ENCODE measurements at regions not wholly inside any gene's neighbourhood (a gene's known extent, or its start where the extent isn't known, plus 50 kb on each side); places are given as distances from the start of the nearest gene placed in this dataset.

DNA sequence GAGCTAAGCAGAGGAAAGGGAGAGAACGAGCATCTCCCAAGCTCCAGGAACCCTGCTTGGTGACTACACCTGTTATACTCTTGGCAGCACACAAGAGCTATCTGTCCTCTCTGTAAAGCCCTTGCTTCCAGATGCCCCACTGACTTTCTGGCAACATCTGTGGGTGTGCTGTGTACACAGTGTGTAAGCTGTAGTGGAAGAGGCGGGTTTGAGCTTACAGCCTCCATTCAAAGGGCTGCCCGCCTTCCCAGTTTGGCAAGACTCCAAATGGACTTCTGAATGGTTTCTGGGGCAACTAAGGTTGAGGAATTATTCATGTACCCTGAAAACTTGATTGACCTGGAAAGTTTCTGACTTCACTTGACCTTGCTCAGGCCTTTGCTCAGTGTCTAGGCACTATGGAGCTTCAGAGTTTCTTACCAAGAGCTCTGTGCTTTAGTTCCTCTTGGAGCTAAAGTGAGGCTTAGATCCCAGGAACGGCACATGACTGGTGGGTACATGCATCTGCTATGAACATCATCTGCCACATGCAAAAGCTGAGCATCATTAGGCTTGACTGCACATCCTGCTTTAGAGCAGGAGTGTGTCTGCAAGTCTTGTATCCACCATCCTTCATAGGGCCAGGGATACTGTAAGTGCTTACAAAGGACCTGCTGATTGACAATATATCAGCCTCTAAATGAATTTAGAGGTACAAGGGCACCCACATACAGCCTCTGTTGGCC lies 290.9 kb upstream of the SIX2 start:
- DNase-seq, result peak; percentile 99

DNA sequence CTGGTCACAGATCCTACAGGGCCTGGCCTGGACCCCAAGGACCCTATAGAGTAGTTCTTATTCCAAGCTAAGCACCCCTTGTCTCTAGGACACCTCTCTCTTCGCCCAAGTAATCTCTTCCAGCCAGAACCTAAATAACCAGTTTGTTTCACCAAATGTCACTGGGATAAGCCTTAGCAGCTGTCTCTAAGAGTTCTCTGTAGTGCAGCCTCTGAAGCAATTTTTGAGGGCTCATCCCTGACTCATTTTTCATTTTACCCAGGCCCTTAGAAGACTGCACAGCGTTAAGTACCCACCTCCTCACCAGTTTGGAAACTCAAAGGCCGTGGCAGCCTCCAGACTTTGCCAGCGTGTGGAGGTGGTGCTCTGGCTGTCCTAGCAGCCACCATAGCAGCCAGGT lies 290.1 kb upstream of the SIX2 start:
- DNase-seq, result peak; percentile 24

DNA sequence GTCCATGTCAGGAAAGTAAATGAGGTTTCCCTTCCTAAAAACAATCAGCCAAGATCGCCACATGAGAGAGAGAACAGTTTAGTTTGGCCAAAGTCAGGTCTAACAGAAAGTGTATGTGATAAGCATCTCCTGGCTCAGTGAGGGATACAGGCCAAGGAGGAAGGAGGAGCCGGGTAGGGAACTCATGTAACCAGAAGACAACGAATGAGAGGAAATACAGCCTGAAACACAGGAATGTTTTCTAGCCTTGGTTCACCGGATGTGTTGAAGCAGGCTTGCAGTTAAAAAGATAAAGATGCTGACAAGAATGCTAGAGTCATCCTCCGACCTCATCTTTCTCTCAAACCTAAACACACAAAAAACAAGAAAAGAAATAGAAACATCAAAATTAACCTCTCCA lies 283.9 kb upstream of the SIX2 start:
- DNase-seq, result no peak

DNA sequence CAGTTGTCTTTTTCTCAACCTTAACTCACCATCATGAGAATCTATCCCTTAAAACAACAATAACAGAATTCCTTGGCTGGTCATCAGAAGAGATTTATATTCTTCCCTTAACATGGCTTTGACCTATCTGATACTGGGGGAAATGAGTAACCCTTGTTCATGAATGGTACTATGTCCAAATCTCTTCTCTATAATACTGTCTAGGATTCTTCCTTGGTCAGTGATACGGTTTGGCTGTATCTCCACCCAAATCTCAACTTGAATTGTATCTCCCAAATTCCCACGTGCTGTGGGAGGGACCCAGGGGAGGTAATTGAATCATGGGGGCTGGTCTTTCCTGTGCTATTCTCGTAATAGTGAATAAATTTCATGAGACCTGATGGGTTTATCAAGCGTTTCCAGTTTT lies 282.0 kb upstream of the SIX2 start:
- DNase-seq, result no peak

DNA sequence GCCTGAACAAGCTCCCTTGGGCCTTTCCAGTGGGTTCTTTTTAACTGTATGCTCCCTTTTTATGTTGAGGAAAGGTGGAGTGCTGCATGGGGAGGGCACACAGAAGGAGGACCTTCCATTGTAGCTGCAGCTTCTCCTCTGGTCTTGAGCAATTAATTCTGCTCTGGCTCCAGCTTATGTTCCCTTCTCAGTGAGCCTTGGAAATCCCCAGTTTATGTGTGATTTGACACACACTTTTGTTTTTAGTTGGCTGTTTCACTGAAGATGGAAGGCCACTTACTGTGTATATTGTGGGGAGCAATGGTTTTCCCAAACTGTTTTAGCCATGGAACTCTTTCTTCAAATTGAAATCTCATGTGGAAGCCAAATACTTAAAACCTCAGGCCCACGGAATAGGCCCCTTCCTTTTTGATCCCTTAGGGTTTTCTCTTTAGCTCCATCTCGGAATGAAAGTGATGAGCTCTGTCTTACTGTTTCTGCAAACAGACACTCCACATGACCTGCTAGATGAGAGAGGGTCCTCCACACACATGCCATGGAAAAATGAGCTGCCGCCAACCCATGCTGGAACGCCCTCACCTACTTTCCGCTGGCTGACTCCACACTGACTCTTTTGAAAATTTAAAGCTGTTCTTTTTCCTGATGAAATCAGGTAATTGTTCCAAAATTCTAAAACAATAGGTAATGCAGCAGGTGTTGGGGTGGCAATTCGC lies 280.9 kb upstream of the SIX2 start:
- no peak for DNase-seq

DNA sequence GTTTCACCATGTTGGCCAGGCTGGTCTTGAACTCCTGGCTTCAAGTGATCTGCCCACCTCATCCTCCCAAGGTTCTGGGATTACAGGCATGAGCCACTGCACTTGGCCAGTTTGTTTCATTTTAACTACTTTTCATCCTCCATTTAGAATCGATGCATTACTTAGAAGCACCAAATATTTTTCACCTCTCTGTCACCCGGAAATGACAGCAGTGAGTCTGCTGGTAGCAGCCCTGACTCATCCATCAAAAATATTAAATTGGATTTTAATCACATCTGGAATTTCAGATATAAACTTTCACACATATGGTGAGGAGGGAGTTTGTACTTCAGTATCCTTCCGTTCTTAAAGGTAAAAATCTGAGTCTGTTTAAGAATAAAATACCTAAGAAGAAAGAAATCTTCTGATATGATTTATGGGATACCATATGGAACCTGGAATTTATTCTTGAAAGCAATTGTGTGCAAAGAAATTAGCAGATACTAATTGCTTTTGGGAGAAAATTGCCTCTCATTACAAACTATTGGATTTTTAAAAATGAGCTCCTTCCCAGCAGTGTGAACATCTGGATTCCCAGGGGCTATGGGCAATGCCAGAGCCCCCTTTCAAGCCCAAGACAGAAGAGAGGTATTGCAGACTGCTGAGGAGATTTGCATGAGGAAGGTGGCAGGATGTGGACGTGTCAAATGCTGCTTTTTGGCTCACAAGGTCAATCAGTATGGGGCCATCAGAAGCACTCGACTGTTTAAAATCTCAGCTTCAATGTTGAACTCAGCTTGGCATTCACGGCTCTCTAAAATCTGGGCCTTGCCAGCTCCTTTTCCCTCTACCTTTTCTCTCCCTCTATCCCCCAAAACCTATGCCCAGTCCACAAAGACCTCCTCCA lies 279.5 kb upstream of the SIX2 start:
- no peak for DNase-seq

DNA sequence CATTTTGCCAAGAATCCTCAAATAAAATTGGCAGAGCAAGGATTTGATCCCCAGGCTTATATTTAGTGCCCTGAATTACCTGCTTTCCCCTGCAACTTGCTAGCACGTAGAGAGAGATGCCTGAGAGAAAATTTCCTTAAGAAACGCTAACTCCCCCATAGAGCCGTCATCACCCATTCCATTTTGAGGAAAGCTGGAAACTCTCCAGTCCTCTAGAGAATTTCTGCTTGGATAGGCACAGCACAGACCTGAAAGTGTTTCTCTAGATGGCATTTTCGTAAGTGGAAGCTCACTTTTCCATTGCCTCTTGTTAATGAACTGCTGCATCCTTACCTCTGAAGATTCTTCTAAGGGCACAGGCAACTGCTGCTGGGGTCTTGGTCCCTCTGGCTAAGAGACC lies 277.8 kb upstream of the SIX2 start:
- no peak for DNase-seq

DNA sequence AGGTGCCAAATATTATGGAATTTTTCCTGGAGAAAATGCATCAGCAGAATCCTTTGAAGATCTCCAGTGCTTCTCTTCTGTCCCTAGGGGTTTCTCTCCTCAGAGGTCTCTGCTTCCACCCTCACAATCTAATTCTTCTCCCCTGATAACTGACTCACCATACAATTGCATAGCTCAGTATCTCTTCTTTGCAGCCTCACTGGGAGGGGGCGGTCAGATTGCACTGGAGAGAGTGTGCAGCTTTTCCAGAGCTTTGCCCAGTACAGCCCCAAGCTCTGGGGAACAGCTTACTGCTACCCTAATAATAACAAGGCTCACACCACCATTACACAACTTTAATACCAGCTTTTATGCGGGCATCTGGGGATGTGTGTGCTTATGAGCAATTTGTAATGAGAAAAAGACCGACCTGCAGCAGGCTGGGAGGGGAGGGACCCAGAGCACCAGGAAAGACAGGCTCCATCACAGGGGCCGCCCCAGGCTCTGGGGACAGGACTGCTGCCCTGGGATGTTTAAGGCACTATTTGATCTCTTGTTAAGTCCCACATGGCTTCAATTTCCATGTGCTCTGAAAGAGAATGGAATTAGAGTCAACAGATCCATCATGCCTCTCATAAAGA lies 276.6 kb upstream of the SIX2 start:
- DNase-seq, result no peak

DNA sequence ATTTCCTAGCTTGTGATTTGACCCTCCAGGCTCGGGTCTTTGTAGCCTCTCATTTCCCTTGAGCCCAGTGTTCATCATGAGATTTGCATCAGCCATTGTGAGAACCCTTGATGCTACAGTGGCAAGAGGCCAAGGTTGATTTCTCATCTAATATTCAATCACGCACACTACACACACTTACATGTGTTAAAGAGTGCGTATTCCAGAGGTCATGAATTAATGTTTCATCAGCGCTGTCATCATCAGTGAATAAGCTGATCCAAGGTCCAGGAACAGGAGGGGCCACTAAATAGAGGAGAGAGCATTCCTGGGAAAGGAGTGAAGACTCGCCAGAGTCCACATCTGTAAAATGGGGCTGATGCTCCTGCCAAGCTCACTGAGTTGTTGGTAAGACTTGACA lies 276.1 kb upstream of the SIX2 start:
- DNase-seq, result no peak

DNA sequence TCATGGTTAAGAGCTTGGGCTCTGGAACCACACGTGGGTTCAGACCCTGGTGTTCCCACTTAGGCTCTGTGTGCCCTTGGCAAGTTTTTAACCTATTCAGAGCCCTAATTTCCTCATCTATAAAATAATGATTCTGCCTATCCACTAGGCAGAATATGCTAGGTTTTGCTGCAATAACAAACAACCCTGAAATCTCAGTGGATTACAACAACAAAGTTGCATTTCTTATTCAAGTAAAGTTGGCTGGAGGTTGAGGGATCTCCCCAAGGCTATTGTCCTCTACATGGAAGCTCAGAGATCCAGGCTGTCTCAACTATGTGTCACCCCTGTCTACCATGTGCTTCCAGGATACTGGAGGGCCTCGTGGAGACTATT lies 275.4 kb upstream of the SIX2 start:
- DNase-seq, result no peak

DNA sequence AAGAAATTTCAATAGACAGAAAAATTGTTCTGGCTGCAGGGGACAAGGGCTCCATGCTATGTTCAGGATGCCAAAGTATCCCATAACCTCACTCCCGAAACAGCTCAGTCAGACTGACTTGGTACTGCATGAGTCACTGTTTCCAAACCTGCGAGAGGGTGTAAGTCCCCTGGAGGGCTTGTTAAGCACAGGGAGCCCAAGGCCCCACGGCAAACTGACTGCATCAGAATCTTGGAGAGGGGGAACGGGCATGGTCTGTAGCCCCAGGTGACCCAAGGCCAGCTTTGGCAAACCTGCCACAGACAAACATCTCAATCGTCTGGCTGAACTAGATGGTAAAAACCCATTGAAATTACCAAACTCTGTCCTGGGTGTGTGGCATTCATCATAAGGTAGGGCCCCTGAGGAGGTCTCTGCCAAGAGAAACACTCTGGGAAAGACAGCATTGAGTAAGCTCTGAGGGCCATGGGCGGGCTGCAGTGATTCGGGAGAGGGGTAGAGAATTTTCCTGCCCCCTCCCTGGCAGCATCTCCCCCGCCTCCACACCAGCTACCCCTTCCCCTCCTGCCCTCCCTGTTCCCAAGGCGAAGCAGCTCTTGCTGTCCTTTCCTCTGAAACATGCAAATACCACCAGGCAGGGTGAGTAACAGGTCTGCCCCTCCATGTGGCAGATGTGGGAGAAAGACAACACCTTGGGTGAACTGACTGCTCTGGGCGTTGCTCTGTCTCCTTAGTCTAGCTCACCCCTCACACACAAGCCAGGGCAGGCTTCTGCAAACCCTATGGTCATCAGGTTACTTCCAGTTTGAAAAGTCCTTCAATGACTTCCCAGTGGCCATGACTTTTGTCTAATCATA lies 274.7 kb upstream of the SIX2 start:
- DNase-seq, result no peak

DNA sequence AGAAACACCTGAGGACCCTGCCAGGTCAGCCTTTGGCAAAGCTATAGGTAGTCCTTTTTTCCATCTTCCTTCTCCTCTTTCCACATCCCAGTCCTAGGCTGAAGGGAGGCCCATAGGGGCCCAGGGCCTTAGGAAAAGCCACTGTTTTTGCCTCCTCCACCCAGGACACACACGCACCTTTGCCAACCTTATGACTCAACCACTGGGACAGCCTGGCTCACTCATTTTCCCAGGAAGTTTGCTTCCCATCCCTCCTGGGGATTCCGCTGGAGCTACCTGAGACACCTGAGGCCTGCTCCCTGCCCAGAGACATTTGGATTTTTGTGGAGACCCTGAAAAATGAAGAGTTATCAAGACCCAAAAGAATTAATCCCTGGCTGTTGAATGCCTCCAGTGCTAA lies 273.4 kb upstream of the SIX2 start:
- no peak for DNase-seq

DNA sequence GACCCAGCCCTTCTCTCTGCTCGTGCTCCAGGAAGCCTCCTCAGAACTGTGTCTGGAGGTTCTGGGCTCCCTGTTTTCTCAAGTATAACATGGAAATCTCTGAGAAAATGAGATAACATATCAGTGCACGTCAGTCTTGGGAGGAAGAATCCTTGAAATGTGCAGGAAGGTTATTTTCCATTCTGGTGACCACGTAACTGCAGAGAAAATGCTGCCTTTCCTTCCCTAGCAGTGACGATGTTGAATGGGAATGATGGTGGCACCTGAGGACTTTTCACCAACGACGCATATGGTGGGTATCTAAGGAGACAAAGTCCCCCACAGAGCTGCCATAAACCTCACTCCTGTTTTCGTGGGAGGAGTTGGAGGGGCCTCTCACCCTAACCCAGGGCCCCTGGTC lies 272.1 kb upstream of the SIX2 start:
- no peak for DNase-seq

DNA sequence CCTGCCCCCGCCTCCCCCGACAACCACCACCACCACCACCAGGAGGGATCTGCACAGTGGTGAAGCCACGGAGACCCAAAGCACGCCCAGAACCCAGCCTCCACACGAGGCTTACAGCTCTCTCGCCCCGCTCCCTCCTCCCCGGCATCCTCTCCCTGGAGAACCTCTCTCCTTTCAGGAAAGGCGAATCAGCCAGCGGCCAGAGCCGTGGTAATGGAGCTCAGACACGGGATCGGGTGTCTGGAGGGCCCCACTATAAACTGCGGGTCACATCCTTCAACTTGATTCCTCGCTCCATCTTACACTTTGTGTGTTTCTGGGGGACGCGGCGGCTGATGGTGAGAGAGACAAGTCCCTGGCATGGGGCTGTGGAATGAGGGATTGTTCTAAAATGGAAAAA lies 271.5 kb upstream of the SIX2 start:
- no peak for DNase-seq

DNA sequence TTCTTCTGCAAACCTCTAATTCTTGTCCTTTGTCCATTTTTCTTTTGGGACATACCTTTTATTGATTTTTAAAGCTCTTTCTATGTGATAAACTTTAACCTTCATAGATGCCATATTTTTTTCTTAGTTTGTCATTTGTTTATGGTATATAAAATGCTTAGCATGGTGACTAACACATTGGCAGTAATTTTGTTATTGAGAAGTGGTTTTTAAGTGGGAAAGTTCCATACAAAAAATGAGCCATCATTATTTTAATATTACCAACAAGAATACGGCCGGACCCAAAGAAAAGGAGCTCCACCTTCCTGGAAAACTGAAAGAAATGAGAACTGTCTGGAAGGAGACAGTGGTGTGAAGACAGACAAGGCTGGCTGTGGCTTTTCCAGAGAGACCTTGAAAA lies 270.1 kb upstream of the SIX2 start:
- DNase-seq, result no peak

DNA sequence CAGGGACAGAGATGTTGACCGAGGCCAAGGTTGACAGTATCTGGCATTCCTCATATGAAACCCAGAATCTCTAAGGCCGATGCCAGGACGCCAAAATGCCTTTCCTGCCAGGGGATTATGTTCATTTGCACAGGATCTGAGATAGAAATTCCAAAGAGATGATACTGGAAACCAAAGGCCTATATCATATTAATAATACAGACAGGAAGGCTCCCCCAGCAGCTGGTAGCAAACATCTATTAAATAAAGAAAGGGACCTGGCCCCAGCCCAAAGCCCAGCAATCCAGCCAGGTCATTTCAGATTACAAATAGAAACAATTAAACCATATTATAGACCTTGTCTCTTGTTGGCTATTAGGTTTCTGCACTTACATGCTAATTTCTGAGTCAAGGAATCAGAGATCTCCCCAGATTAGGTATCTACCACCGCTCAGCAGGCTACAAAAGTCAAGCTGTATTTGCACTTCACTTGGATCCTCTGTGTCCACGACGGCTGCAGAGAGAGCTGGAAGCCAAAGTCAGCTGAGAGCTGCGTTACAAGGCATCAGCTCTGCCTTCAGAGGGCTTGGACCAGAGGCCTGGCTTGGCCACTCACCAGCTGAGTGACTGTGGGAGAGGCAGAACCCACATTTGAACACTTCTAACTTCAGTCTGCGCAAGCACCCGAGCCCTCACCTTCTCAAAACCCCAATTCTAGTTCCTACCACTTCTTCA lies 269.3 kb upstream of the SIX2 start:
- no peak for DNase-seq

DNA sequence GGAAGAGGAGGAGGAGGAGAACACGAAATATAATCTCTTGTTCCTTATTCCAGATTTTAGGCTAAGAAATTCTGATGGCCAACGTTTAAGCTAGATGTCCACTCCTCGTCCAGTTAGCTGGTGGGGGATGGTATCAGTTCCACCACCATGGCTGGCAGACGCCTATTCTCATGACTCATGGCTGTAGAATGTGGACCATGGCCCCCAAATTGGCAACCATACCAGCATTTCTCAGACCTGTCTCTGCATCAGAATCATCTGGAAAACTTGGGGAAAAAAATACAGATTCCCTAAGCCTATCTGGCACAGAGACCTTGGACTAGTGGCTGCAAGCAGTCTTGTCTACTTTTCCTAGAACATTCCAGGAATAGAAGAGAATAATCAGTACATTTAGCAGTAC lies 267.7 kb upstream of the SIX2 start:
- DNase-seq, result no peak

DNA sequence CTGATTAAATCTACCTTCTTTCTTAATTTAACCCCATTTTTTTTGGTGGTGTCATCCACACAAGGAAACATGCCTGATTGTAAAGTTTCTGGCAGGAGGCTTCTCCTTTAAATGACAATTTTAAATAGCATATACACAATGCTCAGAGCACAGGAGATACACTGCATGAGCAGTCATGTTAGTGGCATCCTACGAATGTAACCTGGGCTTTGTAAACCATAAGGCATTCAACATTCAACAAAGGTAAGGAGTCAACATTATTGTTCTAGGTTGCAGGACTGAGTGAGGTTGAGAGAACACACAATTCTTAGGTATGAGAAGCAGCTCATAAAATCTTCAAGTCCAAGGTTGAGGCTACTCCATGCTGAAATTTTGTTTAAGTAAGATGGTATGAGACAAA lies 266.6 kb upstream of the SIX2 start:
- no peak for DNase-seq

DNA sequence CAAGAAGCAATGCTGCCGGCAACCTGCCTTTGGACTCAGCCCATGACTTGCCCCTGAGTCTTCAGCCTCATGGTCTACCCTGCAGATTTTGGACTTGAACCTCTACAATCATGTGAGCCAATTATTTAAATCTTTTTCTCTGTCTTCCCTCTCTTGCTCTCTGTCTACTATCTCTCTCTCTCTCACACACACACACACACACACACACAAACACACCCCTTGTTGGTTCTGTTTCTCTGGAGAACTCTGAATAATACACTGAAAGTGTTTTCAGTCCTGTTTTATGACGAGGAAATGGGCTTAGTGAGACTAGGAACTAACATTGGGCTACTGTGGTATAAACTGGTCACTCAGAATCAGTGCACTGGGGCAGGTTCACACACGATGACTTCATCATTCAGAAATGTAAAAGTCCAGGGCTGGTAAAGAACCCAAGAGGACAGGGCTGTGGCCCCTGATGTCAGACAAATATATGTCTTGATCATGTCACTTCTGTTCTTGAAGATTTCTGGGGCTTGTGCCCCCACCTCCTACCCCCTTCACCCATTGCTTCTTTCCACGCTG lies 266.1 kb upstream of the SIX2 start:
- DNase-seq, result no peak

DNA sequence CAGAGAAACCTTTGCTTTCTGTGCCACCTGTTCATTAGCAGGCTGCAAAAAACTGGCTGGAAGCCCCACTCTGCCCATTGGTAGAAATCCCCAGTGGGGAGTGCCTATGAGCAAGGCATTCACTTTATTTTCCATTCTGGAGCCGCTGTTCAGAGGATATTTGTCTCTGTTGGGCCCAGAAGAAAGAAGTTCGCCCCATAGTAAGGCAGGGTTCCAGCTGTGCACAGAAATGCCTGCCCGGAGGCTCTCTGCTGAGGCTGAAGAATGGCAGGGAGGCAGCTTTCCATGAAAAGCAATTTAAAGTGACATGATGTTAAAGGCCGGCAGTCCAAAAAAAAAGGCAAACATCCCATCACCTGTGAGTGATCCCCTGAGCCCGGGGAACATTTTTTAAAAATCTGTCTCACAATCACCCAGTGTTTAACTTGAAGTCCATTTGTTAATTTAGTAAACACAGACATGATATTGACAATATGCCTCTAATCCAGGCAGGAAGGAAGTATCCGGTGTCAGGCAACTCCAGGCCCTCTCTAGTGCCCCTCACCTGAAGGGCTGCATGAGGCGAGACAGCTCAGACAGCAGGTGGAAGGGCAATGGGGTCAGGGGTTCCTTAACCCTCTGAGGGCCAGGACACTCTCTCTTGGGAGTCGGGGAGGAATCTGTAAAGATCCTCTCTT lies 265.1 kb upstream of the SIX2 start:
- DNase-seq, result peak; percentile 72
